SK-N-SH (cell line): ENCODE measurements at regions not wholly inside any gene's neighbourhood (a gene's known extent, or its start where the extent isn't known, plus 50 kb on each side); places are given as distances from the start of the nearest gene placed in this dataset.

Experiments
- CTCF ChIA-PET: fragments of 300-600, 350-600 bp; formaldehyde crosslinking; extraction: SDS; loops from one replicate; lab custom pipeline; 2021; lab: Yijun Ruan, JAX
- POLR2A ChIA-PET: fragments of 350-600 bp; sonication (Branson Sonifier 250); formaldehyde crosslinking; extraction: SDS; loops from one replicate; lab custom pipeline; 2020; ENCODE audit warnings: antibody characterized with exemption, inconsistent platforms; lab: Yijun Ruan, JAX
- DNase-seq: peaks from one replicate; pipeline ENCODE4 v3.0.0; 2012
- H2AFZ ChIP-seq: fragments of 200-600 bp; sonication (generic); 2 replicates; pipeline ENCODE4 v1.8.1; 2016; ENCODE audit warnings: antibody characterized with exemption, mild to moderate bottlenecking, low read depth
- H3F3A ChIP-seq: fragments of 200-600 bp; sonication (generic); replicated peaks from 2 replicates; pipeline ENCODE3; 2016; ENCODE audit warnings: antibody characterized with exemption, mild to moderate bottlenecking; ENCODE audit not compliant: insufficient read depth
- H3K27ac ChIP-seq, 2 experiments: fragments of 200-500 bp in 1 of 2; fragments of 200-600 bp in 1 of 2; sonication (Bioruptor generic) in 1 of 2; sonication (generic), shearing (Covaris generic) in 1 of 2; 2 replicates each; pipeline versions ENCODE4 v1.5.1 to v1.6.1; 2014 to 2016; ENCODE audit warnings: low read depth in 2 of 2, inconsistent platforms in 1 of 2, low read length in 1 of 2, mild to moderate bottlenecking in 1 of 2, mixed read lengths in 1 of 2
- H3K27me3 ChIP-seq: fragments of 200-600 bp; sonication (generic), shearing (Covaris generic); 2 replicates; pipeline ENCODE4 v1.6.1; 2016; ENCODE audit warnings: mixed run types; ENCODE audit not compliant: insufficient read depth
- H3K36me3 ChIP-seq, 2 experiments: fragments of 200-500 bp in 1 of 2; fragments of 200-600 bp in 1 of 2; sonication (Bioruptor generic) in 1 of 2; sonication (generic) in 1 of 2; replicated peaks in 1 of 2; 2 replicates each; pipeline versions ENCODE3 to v1.5.1; 2014 to 2016; ENCODE audit warnings: low read length in 1 of 2, mild to moderate bottlenecking in 1 of 2; ENCODE audit not compliant: insufficient read depth in 2 of 2, control insufficient read depth in 1 of 2
- H3K4me1 ChIP-seq, 2 experiments: fragments of 200-500 bp in 1 of 2; fragments of 200-600 bp in 1 of 2; sonication (Bioruptor generic) in 1 of 2; sonication (generic), shearing (Covaris generic) in 1 of 2; 2 replicates each; pipeline versions ENCODE4 v1.5.1 to v1.6.1; 2014 to 2016; ENCODE audit warnings: low read depth in 1 of 2, low read length in 1 of 2, mixed run types in 1 of 2; ENCODE audit not compliant: insufficient read depth in 2 of 2, control insufficient read depth in 1 of 2
- H3K4me2 ChIP-seq: fragments of 200-600 bp; sonication (generic), shearing (Covaris generic); 2 replicates; pipeline ENCODE4 v1.6.1; 2017; ENCODE audit warnings: mixed run types
- H3K4me3 ChIP-seq, 2 experiments: fragments of 200-500 bp in 1 of 2; fragments of 200-600 bp in 1 of 2; sonication (Bioruptor generic) in 1 of 2; sonication (generic), shearing (Covaris generic) in 1 of 2; 2 replicates each; pipeline versions ENCODE4 v1.5.1 to v1.8.1; 2014 to 2016; ENCODE audit warnings: low read depth in 2 of 2, inconsistent platforms in 1 of 2, low read length in 1 of 2, mild to moderate bottlenecking in 1 of 2, mixed read lengths in 1 of 2, moderate library complexity in 1 of 2
- H3K79me2 ChIP-seq: fragments of 200-600 bp; sonication (generic); 2 replicates; pipeline ENCODE4 v1.8.1; 2017; ENCODE audit warnings: mild to moderate bottlenecking; ENCODE audit not compliant: insufficient read depth
- H3K9ac ChIP-seq: fragments of 200-600 bp; sonication (generic); 2 replicates; pipeline ENCODE4 v1.6.1; 2017; ENCODE audit warnings: mixed run types
- H3K9me2 ChIP-seq: fragments of 200-600 bp; sonication (generic); 2 replicates; pipeline ENCODE4 v1.6.1; 2017; ENCODE audit warnings: mixed run types
- H3K9me3 ChIP-seq: fragments of 200-600 bp; sonication (generic); 2 replicates; pipeline ENCODE4 v1.6.1; 2017; ENCODE audit warnings: mixed run types, mild to moderate bottlenecking, moderate library complexity
- H4K20me1 ChIP-seq: fragments of 200-600 bp; sonication (generic); 2 replicates; pipeline ENCODE4 v1.6.1; 2017; ENCODE audit warnings: mild to moderate bottlenecking, mixed run types; ENCODE audit not compliant: insufficient read depth
- CHD2 ChIP-seq: fragments of 150-350 bp; IDR thresholded peaks from 2 replicates; pipeline ENCODE4 v1.6.1; 2018; ENCODE audit warnings: low read length; ENCODE audit not compliant: partially characterized antibody
- CTCF ChIP-seq: fragments of 200-600 bp; sonication (generic); IDR thresholded peaks from 2 replicates; pipeline ENCODE4 v1.6.1; 2017; ENCODE audit warnings: antibody characterized with exemption, mild to moderate bottlenecking, moderate library complexity
- ELF1 ChIP-seq: IDR thresholded peaks from 2 replicates; pipeline ENCODE4 v1.4.0; 2012
- EZH2phosphoT487 ChIP-seq: fragments of 200-600 bp; sonication (generic); IDR thresholded peaks from 2 replicates; pipeline ENCODE4 v1.6.1; 2017; ENCODE audit warnings: low read depth, mixed run types, mild to moderate bottlenecking, antibody characterized with exemption, moderate library complexity, borderline replicate concordance
- FOXJ3 ChIP-seq: sonication (generic); formaldehyde crosslinking; IDR thresholded peaks from 2 replicates; pipeline ENCODE4 v1.5.1; 2020; ENCODE audit warnings: mild to moderate bottlenecking, missing genetic modification reagents
- GATA2 ChIP-seq: sonication (generic); formaldehyde crosslinking; IDR thresholded peaks from 2 replicates; pipeline ENCODE4 v1.5.0; 2020; ENCODE audit warnings: mild to moderate bottlenecking, missing genetic modification reagents
- IRF3 ChIP-seq: fragments of 150-350 bp; IDR thresholded peaks from 2 replicates; pipeline ENCODE4 v1.6.1; 2016; ENCODE audit warnings: mild to moderate bottlenecking, low read depth, low read length
- JUND ChIP-seq: IDR thresholded peaks from 2 replicates; pipeline ENCODE4 v1.4.0; 2012
- MAX ChIP-seq: IDR thresholded peaks from 2 replicates; pipeline ENCODE4 v1.4.0; 2012; ENCODE audit warnings: low read depth
- MEF2A ChIP-seq: IDR thresholded peaks from 2 replicates; pipeline ENCODE4 v1.4.0; 2012; ENCODE audit warnings: low read depth, borderline replicate concordance
- PBX3 ChIP-seq: IDR thresholded peaks from 2 replicates; pipeline ENCODE4; 2012
- RAD21 ChIP-seq: IDR thresholded peaks from 2 replicates; pipeline ENCODE4 v1.6.1; 2012; ENCODE audit warnings: mild to moderate bottlenecking, low read length
- RFX5 ChIP-seq: IDR thresholded peaks from 2 replicates; pipeline ENCODE4 v1.6.1; 2012; ENCODE audit warnings: mild to moderate bottlenecking, improper control_type of control experiment, low read length
- RXRA ChIP-seq: IDR thresholded peaks from 2 replicates; pipeline ENCODE4 v1.4.0; 2012; ENCODE audit warnings: low read depth, mild to moderate bottlenecking, borderline replicate concordance
- SIN3A ChIP-seq: IDR thresholded peaks from 2 replicates; pipeline ENCODE4 v1.6.1; 2012; ENCODE audit warnings: low read depth, mild to moderate bottlenecking, low read length, moderate library complexity, borderline replicate concordance
- SMC3 ChIP-seq: IDR thresholded peaks from 2 replicates; pipeline ENCODE4 v1.6.1; 2012; ENCODE audit warnings: low read depth, low read length, improper control_type of control experiment
- TEAD4 ChIP-seq: IDR thresholded peaks from 2 replicates; pipeline ENCODE4 v1.4.0; 2012; ENCODE audit warnings: mild to moderate bottlenecking, borderline replicate concordance; ENCODE audit not compliant: insufficient read depth
- USF2 ChIP-seq: fragments of 150-350 bp; IDR thresholded peaks from 2 replicates; pipeline ENCODE4 v1.6.1; 2017; ENCODE audit warnings: antibody characterized with exemption, low read length, low read depth, borderline replicate concordance
- YY1 ChIP-seq: IDR thresholded peaks from 2 replicates; pipeline ENCODE4 v1.4.0; 2012; ENCODE audit warnings: low read depth, mild to moderate bottlenecking
- ZBTB33 ChIP-seq: IDR thresholded peaks from 2 replicates; pipeline ENCODE4 v1.4.0; 2012; ENCODE audit warnings: low read depth, borderline replicate concordance
- WGBS: methylation state at CpG from one replicate; pipeline ENCODE4 v1.1.6; 2017; ENCODE audit warnings: low lambda C conversion rate; 5-methylcytosine and 5-hydroxymethylcytosine counted together

- TF ChIP-seq IRF3 (no peak), TEAD4 (no peak), JUND (no peak), RAD21 (no peak), MEF2A (no peak), YY1 (no peak)
- 37% methylated on average over 1 of the region's 1 CpG for WGBS
- H3K9me3 ChIP-seq: no peaks in the 10 kb centered on the region
- H3K4me2 ChIP-seq: no peak overlapping the region
- H3K9me2 ChIP-seq: no peaks in the 10 kb centered on the region
- ChIA-PET CTCF (interaction anchor here (0.8 to 1.6 kb wide), 3 partner anchors 10 to 27 kb away, joined by 3 to 6 read pairs (median 3); no protein-coding TSS in a partner anchor), POLR2A (no interaction called here)
- no peaks in the 10 kb centered on the region for H3K79me2 ChIP-seq
- H3K27me3 ChIP-seq: no peaks in the 10 kb centered on the region
- no peak overlapping the region for H3K27ac ChIP-seq
- H2AFZ ChIP-seq: no peak overlapping the region
- H3K36me3 ChIP-seq: no peaks in the 10 kb centered on the region
- H3K9ac ChIP-seq: no peak overlapping the region
- no peak overlapping the region for H3K4me3 ChIP-seq
- no peaks in the 10 kb centered on the region for H3K4me1 ChIP-seq
- no peak for DNase-seq
- no peaks in the 10 kb centered on the region for H3F3A ChIP-seq
- H4K20me1 ChIP-seq: no peaks in the 10 kb centered on the region
These were observed 175.4 kb upstream of the GBE1 start for GRCh38 chr3:81936817-81937216.

GRCh38 chr3:81932681-81933080 lies 171.2 kb upstream of the GBE1 start:
- WGBS: 58% methylated on average over 4 of the region's 4 CpGs
- CTCF ChIA-PET: no interaction called here

More at GRCh38 chr3:81932681-81933080, 171.2 kb upstream of the GBE1 start:
- Histone ChIP-seq H3K79me2 (no peaks in the 10 kb centered on the region), H2AFZ (no peak overlapping the region), H3K27ac (no peak overlapping the region), H3K9me3 (no peaks in the 10 kb centered on the region), H4K20me1 (no peaks in the 10 kb centered on the region), H3K4me2 (no peak overlapping the region), H3K36me3 (no peaks in the 10 kb centered on the region), H3K9ac (no peak overlapping the region), H3K9me2 (no peaks in the 10 kb centered on the region), H3K4me3 (no peak overlapping the region), H3F3A (no peaks in the 10 kb centered on the region), H3K4me1 (no peaks in the 10 kb centered on the region), H3K27me3 (no peaks in the 10 kb centered on the region)
- POLR2A ChIA-PET: no interaction called here
- DNase-seq: no peak
- TF ChIP-seq SMC3: no peak
- TF ChIP-seq FOXJ3 (CRISPR knock-in tag): no peak
- TF ChIP-seq PBX3: no peak
- TF ChIP-seq ELF1: no peak
- no peak for TF ChIP-seq RXRA
- no peak for TF ChIP-seq CHD2
- no peak for TF ChIP-seq MAX
- no peak for TF ChIP-seq GATA2 (CRISPR knock-in tag)
- TF ChIP-seq CTCF: no peak
- no peak for TF ChIP-seq SIN3A
- no peak for TF ChIP-seq USF2
- no peak for TF ChIP-seq ZBTB33
- TF ChIP-seq RFX5: no peak
- TF ChIP-seq EZH2phosphoT487: no peak
- no peak for TF ChIP-seq JUND
